Omental fat pad (tissue), 3 donors: ENCODE measurements at regions not wholly inside any gene's neighbourhood (a gene's known extent, or its start where the extent isn't known, plus 50 kb on each side); places are given as distances from the start of the nearest gene placed in this dataset.

ENCODE experiments used
- ATAC-seq: fragments of 150-250 bp; one replicate; pipeline ENCODE4 v1.9.1; 2016; ENCODE audit warnings: mild to moderate bottlenecking, moderate library complexity; ENCODE audit not compliant: low FRiP score
- DNase-seq: peaks from one replicate; pipeline ENCODE4 v3.0.0-alpha.2; 2019; ENCODE audit warnings: low spot score
- TF ChIP-seq, protein P1 (sequence below), 3 donors: fragments of 450-650 bp; IDR thresholded peaks; one replicate each; pipeline ENCODE4 v1.5.1; 2016 to 2017; ENCODE audit warnings: antibody characterized with exemption in 3 of 3, mild to moderate bottlenecking in 3 of 3, moderate library complexity in 2 of 3

DNA sequence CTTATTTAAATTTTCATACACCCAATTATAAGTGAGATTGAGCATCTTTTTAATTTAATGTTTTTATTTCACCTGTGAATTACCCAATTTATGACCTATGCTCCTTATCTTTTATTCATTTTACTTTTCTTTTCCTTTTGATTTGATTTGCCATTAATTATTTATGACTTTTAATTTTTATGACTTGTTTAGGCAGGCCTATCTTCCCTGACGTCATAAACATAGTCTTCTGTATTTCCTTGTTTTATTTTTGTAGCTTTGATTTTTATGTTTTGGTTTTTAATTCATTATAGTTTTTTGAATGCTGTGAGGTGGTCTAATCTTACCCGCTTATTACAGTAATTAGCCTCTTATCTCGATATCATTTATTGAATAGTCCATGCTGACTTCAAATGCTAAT lies 467.1 kb upstream of the FAR2 start:
- TF ChIP-seq, protein P1, sequence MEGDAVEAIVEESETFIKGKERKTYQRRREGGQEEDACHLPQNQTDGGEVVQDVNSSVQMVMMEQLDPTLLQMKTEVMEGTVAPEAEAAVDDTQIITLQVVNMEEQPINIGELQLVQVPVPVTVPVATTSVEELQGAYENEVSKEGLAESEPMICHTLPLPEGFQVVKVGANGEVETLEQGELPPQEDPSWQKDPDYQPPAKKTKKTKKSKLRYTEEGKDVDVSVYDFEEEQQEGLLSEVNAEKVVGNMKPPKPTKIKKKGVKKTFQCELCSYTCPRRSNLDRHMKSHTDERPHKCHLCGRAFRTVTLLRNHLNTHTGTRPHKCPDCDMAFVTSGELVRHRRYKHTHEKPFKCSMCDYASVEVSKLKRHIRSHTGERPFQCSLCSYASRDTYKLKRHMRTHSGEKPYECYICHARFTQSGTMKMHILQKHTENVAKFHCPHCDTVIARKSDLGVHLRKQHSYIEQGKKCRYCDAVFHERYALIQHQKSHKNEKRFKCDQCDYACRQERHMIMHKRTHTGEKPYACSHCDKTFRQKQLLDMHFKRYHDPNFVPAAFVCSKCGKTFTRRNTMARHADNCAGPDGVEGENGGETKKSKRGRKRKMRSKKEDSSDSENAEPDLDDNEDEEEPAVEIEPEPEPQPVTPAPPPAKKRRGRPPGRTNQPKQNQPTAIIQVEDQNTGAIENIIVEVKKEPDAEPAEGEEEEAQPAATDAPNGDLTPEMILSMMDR (IDR thresholded peaks at IDR 0.05): no peak
- ATAC-seq: no peak
- no peak for DNase-seq

DNA sequence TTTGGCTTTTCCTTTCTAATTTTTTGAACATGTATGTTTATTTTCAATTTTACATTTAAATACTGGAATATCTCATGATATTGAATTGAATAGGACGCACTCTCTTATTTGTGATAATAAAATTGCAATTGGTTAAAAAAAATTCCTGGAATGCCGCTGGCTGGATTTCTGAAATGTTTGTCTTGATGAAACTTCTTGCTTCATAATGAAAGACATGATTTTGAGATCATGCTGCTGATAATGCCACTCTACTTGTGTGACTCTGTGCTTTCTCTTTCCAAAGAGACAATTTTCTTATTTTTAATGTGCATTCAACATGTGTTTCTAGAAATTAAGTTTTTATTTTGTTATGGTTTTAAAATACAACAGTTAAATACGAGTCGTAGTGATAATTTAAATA lies 465.7 kb upstream of the FAR2 start:
- TF ChIP-seq, protein P1 (IDR thresholded peaks at IDR 0.05): no peak
- DNase-seq: no peak
- no peak for ATAC-seq

DNA sequence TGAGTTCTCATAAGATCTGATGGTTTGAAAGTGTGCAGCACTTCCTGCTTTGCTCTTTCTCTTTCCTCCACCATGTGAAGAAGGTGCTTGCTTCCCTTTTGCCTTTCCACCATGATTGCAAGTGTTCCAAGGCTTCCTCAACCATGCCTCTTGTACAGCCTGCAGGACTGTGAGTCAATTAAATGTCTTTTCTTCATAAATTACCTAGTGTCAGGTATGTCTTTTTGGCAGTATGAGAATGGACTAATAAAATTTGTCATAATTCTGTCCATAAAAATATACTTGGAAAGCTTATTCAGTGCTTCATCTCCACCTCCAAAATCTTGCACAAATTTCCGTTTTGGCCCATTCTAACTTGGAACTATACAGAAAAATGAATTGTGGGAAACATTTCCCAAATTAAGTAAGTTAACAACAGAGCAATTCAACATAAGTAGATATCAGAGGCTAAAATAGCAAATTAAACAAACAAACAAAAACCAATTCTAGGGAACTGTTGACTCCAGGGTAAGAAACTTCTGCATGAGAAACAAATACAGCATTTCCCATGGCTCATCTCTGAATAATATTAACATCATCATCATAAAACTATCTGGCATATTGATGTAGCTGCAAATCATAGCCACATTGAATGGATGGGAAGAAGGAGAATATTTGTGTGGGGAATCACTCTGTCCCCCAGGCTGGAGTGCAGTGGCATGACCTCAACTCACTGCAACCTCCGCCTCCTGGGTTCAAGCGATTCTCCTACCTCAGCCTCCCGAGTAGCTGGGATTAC lies 459.5 kb upstream of the FAR2 start:
- TF ChIP-seq, protein P1 (IDR thresholded peaks at IDR 0.05): no peak
- DNase-seq (no peak), ATAC-seq (no peak)

DNA sequence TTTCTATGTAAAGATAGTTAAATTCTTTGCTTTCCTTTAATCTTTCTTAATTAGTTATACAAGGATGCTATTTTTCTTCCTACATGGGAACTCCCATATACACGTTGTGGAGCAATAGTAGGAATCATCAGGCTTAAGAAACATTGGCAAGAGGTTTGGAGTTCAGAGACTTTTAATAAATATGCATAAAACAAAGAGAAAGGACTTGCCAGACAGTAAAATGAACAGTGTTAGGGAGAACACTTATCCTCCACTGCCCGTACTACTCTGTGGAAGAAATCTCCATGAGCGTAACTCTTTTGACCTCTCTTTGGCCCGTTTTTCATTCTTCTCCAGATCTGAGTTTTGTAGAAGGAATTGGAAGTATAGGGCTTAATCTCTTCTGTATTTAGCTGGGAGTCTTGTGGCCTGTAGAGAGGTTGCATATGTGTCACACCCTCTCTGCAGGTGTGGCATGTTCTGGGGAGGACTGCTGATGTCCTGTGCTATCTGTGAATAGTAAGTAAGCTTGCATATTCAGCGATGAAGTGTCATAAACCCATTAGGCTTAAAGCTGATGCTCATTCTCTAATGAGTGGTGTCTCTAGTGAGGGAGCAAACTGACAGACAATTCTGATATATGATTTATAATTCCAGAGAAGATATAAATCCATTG lies 455.4 kb upstream of the FAR2 start:
- no peak for DNase-seq
- TF ChIP-seq, protein P1 (IDR thresholded peaks at IDR 0.05): no peak
- ATAC-seq: no peak

DNA sequence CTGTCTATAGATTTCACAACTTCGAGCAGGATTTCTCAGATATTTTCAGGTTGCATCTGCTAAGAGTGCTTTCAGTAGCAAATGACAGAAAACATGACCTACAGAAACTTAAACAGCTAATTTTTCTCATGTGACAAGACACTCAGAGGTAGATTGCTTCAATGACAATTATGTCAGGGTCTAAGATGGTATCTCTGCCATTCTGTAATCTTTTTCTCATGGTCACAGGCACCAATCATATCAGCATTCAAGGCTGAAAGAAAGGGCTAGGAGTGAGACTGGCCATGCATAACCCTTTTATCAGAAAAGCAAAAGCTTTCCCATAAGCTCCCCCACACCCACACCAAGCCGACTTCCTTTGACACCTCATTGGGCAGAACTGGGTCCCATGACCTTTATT lies 450.5 kb upstream of the FAR2 start:
- TF ChIP-seq, protein P1 (IDR thresholded peaks at IDR 0.05): no peak
- DNase-seq: no peak
- no peak for ATAC-seq

DNA sequence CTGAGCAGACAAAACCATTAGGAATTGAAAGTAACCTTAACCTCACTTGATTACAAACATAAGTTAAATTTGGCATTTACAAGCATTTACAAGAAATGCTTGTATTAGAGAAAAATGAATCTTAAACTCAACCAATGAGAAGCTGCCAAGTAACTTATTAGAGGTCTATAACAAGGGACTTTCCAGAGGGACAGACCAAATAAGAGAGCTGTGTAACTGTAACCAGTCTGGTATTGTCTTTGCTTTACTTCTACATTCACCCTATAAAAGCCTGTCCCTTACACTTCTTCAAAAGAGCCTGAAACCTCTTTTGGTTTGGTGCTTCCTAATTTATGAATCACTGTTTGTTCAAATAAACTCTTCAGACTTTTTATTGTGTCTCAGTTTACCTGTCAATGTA lies 450.0 kb upstream of the FAR2 start:
- TF ChIP-seq, protein P1 (IDR thresholded peaks at IDR 0.05): no peak
- DNase-seq (no peak), ATAC-seq (no peak)

DNA sequence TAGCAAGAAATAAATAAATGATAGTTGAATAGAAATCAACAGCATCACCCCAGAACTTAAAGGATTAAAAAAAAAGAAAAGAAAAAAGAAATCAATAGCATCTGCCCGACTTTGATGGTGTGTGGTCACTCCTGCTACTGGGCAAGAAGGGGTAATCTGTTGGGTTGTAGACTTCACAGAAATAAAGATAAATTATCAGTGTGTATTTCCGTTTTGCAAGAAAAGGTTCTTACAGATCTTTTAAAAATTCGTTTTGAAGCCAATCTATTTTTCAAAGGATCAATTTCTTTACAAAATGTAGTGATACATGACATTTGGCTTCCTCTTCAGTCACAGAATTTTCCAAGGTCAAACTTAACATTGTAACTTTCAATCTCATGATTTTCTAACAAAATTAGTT lies 448.9 kb upstream of the FAR2 start:
- ATAC-seq (no peak), DNase-seq (no peak)
- TF ChIP-seq, protein P1 (IDR thresholded peaks at IDR 0.05): no peak
